ENCODE measurements at regions not wholly inside any gene's neighbourhood (a gene's known extent, or its start where the extent isn't known, plus 50 kb on each side); places are given as distances from the start of the nearest gene placed in this dataset.
"Not testable (repeated sequence)": the region's sequence is repeated elsewhere in the genome, so short reads cannot be mapped to it uniquely, and the experiment has no call there.

- H3K4me1 ChIP-seq (ENCODE audit: control insufficient read depth in 1 of 2, low read depth in 2 of 2); H3K27ac ChIP-seq; DNase-seq (ENCODE audit: low spot score); H3K9me3 ChIP-seq; H3K4me3 ChIP-seq; H3K27me3 ChIP-seq (replicated peaks; ENCODE audit: insufficient read depth); H3K36me3 ChIP-seq: not testable (repeated sequence)
- ATAC-seq (ENCODE audit: insufficient number of reproducible peaks, low FRiP score, low read depth), result peak; percentile 98
Measured at GRCh38 chr21:10270211-10270610, 251.2 kb upstream of the TPTE start.

- not testable (repeated sequence) for DNase-seq (ENCODE audit: low spot score); H3K27me3 ChIP-seq (replicated peaks; ENCODE audit: insufficient read depth); H3K9me3 ChIP-seq; H3K4me1 ChIP-seq (ENCODE audit: control insufficient read depth in 1 of 2, low read depth in 2 of 2); H3K36me3 ChIP-seq; H3K4me3 ChIP-seq; H3K27ac ChIP-seq
- peak; percentile 80 for ATAC-seq (ENCODE audit: insufficient number of reproducible peaks, low FRiP score, low read depth)
Measured at GRCh38 chr21:10271666-10272207, 249.6 kb upstream of the TPTE start.

- no peak overlapping the region for H3K4me3 ChIP-seq
- no peak overlapping the region for H3K27ac ChIP-seq
- TF ChIP-seq CTCF (IDR thresholded peaks at IDR 0.05), result no peak
- H3K36me3 ChIP-seq, result no peaks in the 10 kb centered on the region
- no peaks in the 10 kb centered on the region for H3K4me1 ChIP-seq (ENCODE audit: control insufficient read depth in 1 of 2, low read depth in 2 of 2)
- DNase-seq (ENCODE audit: low spot score) (no peak), ATAC-seq (ENCODE audit: insufficient number of reproducible peaks, low FRiP score, low read depth) (peak; percentile 88)
- no peaks in the 10 kb centered on the region for H3K27me3 ChIP-seq (replicated peaks; ENCODE audit: insufficient read depth)
- peaks cover 7% of the 10 kb centered on the region for H3K9me3 ChIP-seq
Measured at GRCh38 chr21:10272216-10272615, 249.2 kb upstream of the TPTE start.

GRCh38 chr21:10273196-10273595 is 248.2 kb upstream of the TPTE start:
- Histone ChIP-seq H3K4me1 (ENCODE audit: control insufficient read depth in 1 of 2, low read depth in 2 of 2) (no peaks in the 10 kb centered on the region), H3K9me3 (peaks cover 7% of the 10 kb centered on the region), H3K27me3 (replicated peaks; ENCODE audit: insufficient read depth) (no peaks in the 10 kb centered on the region), H3K4me3 (no peak overlapping the region), H3K36me3 (no peaks in the 10 kb centered on the region), H3K27ac (no peak overlapping the region)
- no peak for TF ChIP-seq CTCF (IDR thresholded peaks at IDR 0.05)
- DNase-seq (ENCODE audit: low spot score) (no peak), ATAC-seq (ENCODE audit: insufficient number of reproducible peaks, low FRiP score, low read depth) (no peak)

- not testable (repeated sequence) for H3K4me1 ChIP-seq (ENCODE audit: control insufficient read depth in 1 of 2, low read depth in 2 of 2); H3K36me3 ChIP-seq; DNase-seq (ENCODE audit: low spot score); H3K27ac ChIP-seq; H3K4me3 ChIP-seq; H3K9me3 ChIP-seq; H3K27me3 ChIP-seq (replicated peaks; ENCODE audit: insufficient read depth)
- ATAC-seq (ENCODE audit: insufficient number of reproducible peaks, low FRiP score, low read depth), result peak; percentile 100
Measured at GRCh38 chr21:10273794-10274338, 247.5 kb upstream of the TPTE start.

All from thoracic aorta (tissue), 2 donors.